GM12892 (cell line): ENCODE measurements at regions not wholly inside any gene's neighbourhood (a gene's known extent, or its start where the extent isn't known, plus 50 kb on each side); places are given as distances from the start of the nearest gene placed in this dataset.

Experiments
- POLR2A ChIP-seq: IDR thresholded peaks from 2 replicates; pipeline ENCODE4 v1.6.1; 2011; ENCODE audit warnings: low read depth, low read length, control low read depth
- POLR2AphosphoS5 ChIP-seq: IDR thresholded peaks from 2 replicates; pipeline ENCODE4 v1.6.1; 2011; ENCODE audit warnings: low read depth, low read length, control low read depth

GRCh38 chr9:26685818-26686217, 206.8 kb downstream of the CAAP1 start:
- no peak for TF ChIP-seq POLR2A
- no peak for TF ChIP-seq POLR2AphosphoS5
